Activated naive CD8-positive, alpha-beta T cell treated with anti-CD3 and anti-CD28 coated beads, Interleukin-2, amount 50 U/mL, for 24 hours (primary cell): ENCODE measurements at regions not wholly inside any gene's neighbourhood (a gene's known extent, or its start where the extent isn't known, plus 50 kb on each side); places are given as distances from the start of the nearest gene placed in this dataset.

Experiments
- ATAC-seq: fragments of 150-1000 bp; cut with Tn5 transposase; one replicate; pipeline ENCODE4 v1.10.0; 2021
- DNase-seq: peaks from one replicate; pipeline ENCODE4 v3.0.0; 2021
- H3K27ac Mint-ChIP-seq: one replicate; pipeline ENCODE4 v1.8.0; 2021; ENCODE audit warnings: mild to moderate bottlenecking, mixed read lengths
- H3K27me3 Mint-ChIP-seq: one replicate; pipeline ENCODE4 v1.8.0; 2021; ENCODE audit warnings: mixed read lengths
- H3K36me3 Mint-ChIP-seq: one replicate; pipeline ENCODE4 v1.8.0; 2021; ENCODE audit warnings: low read depth, mixed read lengths
- H3K4me1 Mint-ChIP-seq: one replicate; pipeline ENCODE4 v1.8.0; 2021; ENCODE audit warnings: mixed read lengths
- H3K4me3 Mint-ChIP-seq: one replicate; pipeline ENCODE4 v1.8.0; 2021; ENCODE audit warnings: mild to moderate bottlenecking, moderate library complexity, mixed read lengths
- H3K9me3 Mint-ChIP-seq: one replicate; pipeline ENCODE4 v1.8.0; 2021; ENCODE audit warnings: mixed read lengths

DNA sequence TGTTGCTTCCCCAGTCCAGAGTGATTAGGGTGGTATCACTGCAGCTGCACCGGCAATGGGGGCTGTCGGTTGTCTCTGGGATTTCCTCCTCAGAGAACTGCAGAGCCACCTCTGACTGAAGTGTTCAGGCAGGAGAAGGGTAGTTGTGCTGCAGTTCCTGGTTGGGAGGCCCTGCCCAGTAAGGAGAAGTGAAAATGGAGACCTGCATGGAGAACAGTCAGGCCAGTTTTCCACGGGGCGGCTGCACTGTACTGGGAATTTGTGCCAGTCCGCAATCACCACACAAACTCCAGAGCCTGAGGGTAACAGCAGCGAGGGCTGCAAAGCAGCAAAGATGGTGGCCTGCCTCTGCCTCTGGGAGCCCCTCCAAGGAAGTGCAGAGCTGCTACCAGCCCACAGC lies 58.1 kb upstream of the CCDC190 start:
- no peak overlapping the region for H3K27ac Mint-ChIP-seq
- no peaks in the 10 kb centered on the region for H3K36me3 Mint-ChIP-seq
- H3K4me3 Mint-ChIP-seq, result no peak overlapping the region
- no peaks in the 10 kb centered on the region for H3K9me3 Mint-ChIP-seq
- peaks cover 3% of the 10 kb centered on the region for H3K4me1 Mint-ChIP-seq
- DNase-seq (no peak), ATAC-seq (no peak)
- H3K27me3 Mint-ChIP-seq, result peaks cover 4% of the 10 kb centered on the region

DNA sequence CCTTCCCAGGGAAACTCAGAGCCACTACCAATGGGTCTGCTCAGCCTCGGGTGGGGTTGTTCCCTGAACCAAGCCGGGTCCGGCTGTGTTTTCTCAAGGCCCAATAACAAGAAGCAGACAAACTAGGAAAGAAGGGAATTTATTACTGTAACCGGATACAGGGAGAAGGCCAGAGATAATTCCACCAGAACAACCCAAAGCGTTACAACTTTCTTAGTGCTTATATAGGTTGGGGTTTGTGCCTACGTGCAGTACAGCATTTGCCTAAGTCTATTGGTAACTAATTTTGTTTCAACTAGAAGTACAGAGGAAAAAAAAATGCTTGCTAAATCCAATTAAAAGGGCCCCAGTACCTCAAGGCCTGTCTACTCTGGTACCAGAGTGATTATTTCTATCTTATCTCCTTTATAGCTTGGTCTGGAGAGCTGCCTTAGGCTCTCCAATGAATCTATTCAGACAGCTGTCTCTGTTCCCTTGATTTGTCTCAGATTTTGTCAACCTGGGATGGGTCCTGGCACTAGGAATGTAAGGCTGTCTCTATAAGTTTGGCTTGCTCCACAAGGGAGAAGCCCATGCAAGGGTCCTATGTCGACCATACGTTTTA lies 57.3 kb upstream of the CCDC190 start:
- Mint-ChIP-seq H3K36me3 (no peaks in the 10 kb centered on the region), H3K4me1 (peaks cover 3% of the 10 kb centered on the region), H3K27ac (no peak overlapping the region), H3K27me3 (peaks cover 4% of the 10 kb centered on the region), H3K9me3 (no peaks in the 10 kb centered on the region), H3K4me3 (no peak overlapping the region)
- ATAC-seq, result no peak
- DNase-seq, result no peak

DNA sequence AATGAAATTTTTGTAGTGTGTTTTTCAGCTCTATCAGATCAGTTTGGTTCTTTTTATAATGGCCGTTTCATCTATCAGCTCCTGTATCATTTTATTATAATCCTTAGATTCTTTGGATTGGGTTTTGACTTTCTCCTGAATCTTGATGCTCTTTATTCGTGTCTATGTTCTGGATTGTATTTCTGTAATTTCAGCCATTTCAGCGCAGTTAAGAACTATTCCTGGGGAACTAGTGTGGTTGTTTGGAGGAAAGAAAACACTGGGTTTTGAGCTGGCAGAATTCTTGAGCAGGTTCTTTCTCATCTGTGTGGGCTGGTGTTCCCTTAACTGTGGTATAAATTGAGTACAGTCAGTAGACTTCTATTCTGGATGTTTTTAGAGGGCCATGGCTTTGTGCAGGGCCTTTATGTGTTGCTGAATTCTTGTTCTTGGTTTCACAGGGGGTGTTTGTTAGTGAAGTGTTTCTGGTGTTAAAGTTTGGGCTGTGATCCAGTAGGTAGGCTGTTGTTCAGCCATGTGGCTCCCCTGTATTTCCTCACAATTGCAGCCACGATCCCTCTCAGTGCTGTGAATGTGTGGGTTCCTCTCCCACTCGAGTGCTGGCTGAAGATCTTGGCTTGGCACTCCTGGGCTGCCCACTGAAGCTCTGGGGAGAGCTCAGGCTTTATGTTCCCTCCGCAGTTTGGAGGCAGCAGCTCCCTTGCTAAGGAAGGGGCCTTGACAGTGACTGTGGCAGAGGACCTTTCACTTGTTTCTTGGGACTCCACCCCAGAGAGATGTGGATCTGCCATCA lies 56.0 kb upstream of the CCDC190 start:
- Mint-ChIP-seq H3K27me3 (peaks cover 4% of the 10 kb centered on the region), H3K27ac (no peak overlapping the region), H3K9me3 (peaks cover 5% of the 10 kb centered on the region), H3K36me3 (peaks cover 1% of the 10 kb centered on the region), H3K4me3 (no peak overlapping the region), H3K4me1 (peaks cover under 1% of the 10 kb centered on the region)
- no peak for ATAC-seq
- no peak for DNase-seq

DNA sequence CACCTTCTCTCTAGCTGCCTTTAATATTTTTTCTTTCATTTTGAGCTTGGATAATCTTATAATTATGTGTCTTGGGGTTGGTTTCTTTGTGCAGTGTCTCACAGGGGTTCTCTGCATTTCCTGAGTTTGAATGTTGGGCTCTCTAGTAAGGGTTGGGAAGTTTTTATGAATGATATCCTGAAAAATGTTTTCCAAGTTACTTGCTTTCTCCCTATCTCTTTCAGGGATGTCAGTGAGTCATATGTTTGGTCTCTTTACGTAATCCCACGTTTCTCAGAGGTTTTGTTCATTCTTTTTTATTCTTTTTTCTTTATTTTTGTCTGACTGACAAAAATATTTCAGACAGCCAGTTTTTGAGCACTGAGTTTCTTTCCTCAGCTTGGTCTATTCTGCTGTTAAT lies 55.4 kb upstream of the CCDC190 start:
- H3K27ac Mint-ChIP-seq, result no peak overlapping the region
- no peak overlapping the region for H3K4me3 Mint-ChIP-seq
- peaks cover 1% of the 10 kb centered on the region for H3K36me3 Mint-ChIP-seq
- no peaks in the 10 kb centered on the region for H3K4me1 Mint-ChIP-seq
- ATAC-seq, result no peak
- H3K27me3 Mint-ChIP-seq, result peaks cover 4% of the 10 kb centered on the region
- H3K9me3 Mint-ChIP-seq, result peaks cover 7% of the 10 kb centered on the region
- no peak for DNase-seq

DNA sequence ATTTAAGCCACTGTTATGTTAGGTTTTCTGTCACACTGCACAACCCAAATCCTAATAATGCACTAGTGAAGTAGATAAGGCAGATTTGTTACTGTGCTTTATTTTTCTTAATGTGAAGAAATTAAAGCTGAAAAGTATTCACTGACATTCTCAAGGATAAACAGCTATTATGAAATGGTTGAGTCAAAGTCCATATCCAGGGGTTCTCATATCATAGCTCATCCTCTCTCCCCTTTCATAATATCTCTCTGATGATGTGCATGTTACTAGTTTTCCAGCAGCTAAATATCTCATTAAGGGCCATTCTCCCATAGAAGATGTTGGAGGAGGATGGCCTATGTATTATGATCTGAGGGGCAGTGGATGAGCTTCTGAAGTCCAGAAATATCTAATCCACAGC lies 53.6 kb upstream of the CCDC190 start:
- peaks cover 7% of the 10 kb centered on the region for H3K9me3 Mint-ChIP-seq
- no peaks in the 10 kb centered on the region for H3K4me1 Mint-ChIP-seq
- H3K27ac Mint-ChIP-seq, result no peak overlapping the region
- DNase-seq (no peak), ATAC-seq (no peak)
- peaks cover 1% of the 10 kb centered on the region for H3K36me3 Mint-ChIP-seq
- H3K4me3 Mint-ChIP-seq, result no peak overlapping the region
- peaks cover 4% of the 10 kb centered on the region for H3K27me3 Mint-ChIP-seq

DNA sequence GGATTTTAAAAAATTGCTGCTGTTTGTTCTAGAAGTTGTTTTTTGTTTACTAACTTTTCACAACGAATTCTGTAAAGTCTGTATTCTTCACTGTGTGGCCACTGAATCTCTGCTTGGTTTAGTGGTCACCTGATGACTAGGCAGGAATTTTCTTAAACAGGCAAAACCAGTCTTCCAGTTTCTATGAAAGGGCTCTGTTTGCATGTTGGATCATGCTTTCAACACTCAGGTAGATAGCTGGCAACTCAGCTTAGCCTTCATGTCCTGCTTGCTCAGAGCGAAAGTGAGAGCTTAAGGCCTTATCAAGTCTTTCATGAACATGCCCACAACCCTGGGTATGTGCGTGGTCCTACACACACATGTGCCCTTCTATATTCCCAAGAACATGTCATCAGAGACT lies 52.4 kb upstream of the CCDC190 start:
- Mint-ChIP-seq H3K4me3 (no peak overlapping the region), H3K4me1 (no peaks in the 10 kb centered on the region), H3K27me3 (peaks cover 4% of the 10 kb centered on the region), H3K27ac (no peak overlapping the region), H3K36me3 (peaks cover 1% of the 10 kb centered on the region), H3K9me3 (peaks cover 7% of the 10 kb centered on the region)
- DNase-seq (no peak), ATAC-seq (no peak)

DNA sequence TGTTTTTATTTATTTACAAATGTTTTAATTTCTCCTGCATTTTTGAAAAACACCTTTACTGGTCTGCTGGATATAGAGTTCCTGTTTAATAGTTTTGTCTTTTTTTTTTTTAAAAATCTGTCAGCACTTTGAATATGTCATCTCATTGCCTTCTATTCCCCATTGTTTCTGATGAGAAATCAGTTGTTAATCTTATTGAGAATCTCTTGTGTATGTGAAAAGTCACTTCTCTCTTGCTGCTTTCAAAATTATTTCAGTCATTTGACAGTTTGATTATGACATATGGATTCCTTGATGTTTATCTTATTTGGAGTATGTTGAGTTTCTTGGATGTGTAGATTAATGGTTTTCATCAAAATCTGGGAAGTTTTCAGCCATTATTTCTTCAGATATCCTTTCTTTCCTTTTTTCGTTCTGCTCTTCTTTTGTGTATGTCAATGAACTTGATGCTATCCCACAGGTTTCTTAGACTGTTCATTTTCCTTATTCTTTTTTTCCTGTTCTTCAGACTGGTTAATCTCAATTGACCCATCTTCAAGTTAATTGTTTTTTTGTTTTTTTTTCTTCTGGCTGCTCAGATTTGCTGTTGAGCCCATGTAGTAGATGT lies 51.2 kb upstream of the CCDC190 start:
- no peak overlapping the region for H3K27ac Mint-ChIP-seq
- H3K36me3 Mint-ChIP-seq, result peaks cover 1% of the 10 kb centered on the region
- peaks cover 4% of the 10 kb centered on the region for H3K27me3 Mint-ChIP-seq
- H3K9me3 Mint-ChIP-seq, result peaks cover 7% of the 10 kb centered on the region
- ATAC-seq (no peak), DNase-seq (no peak)
- H3K4me1 Mint-ChIP-seq, result no peaks in the 10 kb centered on the region
- no peak overlapping the region for H3K4me3 Mint-ChIP-seq
